Panc1 (cell line): ENCODE measurements at regions not wholly inside any gene's neighbourhood (a gene's known extent, or its start where the extent isn't known, plus 50 kb on each side); places are given as distances from the start of the nearest gene placed in this dataset.

Experiments used
- ATAC-seq: fragments of 200-7000 bp; cut with Tn5 transposase; 2 replicates; pipeline ENCODE4 v1.9.1; 2020; ENCODE audit warnings: mild to moderate bottlenecking, moderate library complexity
- BruUV-seq: library from RNA; stranded (reverse); fragments of 400-500 nt; replicated peaks from 2 replicates; lab custom pipeline; 2021; lab: Mats Ljungman, UMichigan
- CTCF ChIA-PET: fragments of 300-600 bp; sonication (Branson Sonifier 250); formaldehyde crosslinking; loops from one replicate; lab custom pipeline; 2022; ENCODE audit warnings: antibody characterized with exemption; lab: Charles Lee
- POLR2A ChIA-PET: fragments of 300-600 bp; sonication (Branson Sonifier 250); formaldehyde crosslinking; loops from one replicate; lab custom pipeline; 2022; ENCODE audit warnings: antibody characterized with exemption; lab: Charles Lee
- DNase-seq: peaks from one replicate; pipeline ENCODE4 v3.0.0-alpha.2; 2010; ENCODE audit warnings: low read depth, low spot score
- H3K27ac ChIP-seq: 2 replicates; pipeline ENCODE4 v1.5.1; 2011; ENCODE audit warnings: mild to moderate bottlenecking, low read length, inconsistent platforms
- H3K27me3 ChIP-seq: fragments of 200-500 bp; sonication (Bioruptor generic); 2 replicates; pipeline ENCODE4 v1.6.0; 2014; ENCODE audit warnings: low read length, inconsistent platforms; ENCODE audit not compliant: control insufficient read depth, insufficient read depth
- H3K36me3 ChIP-seq: fragments of 200-500 bp; sonication (Bioruptor generic); 2 replicates; pipeline ENCODE4 v1.5.1; 2014; ENCODE audit warnings: inconsistent platforms, mild to moderate bottlenecking, low read length, moderate library complexity; ENCODE audit not compliant: control insufficient read depth, insufficient read depth
- H3K4me1 ChIP-seq: 2 replicates; pipeline ENCODE4 v1.5.1; 2011; ENCODE audit warnings: inconsistent platforms, mild to moderate bottlenecking, low read length, moderate library complexity; ENCODE audit not compliant: control insufficient read depth, insufficient read depth
- H3K4me3 ChIP-seq, 2 experiments: 2 replicates each; pipeline ENCODE4 v1.5.1; 2011 to 2012; ENCODE audit warnings: low read depth in 2 of 2, low read length in 2 of 2, mild to moderate bottlenecking in 2 of 2, inconsistent platforms in 1 of 2, moderate library complexity in 1 of 2
- H3K9me3 ChIP-seq: fragments of 200-500 bp; sonication (Bioruptor generic); 2 replicates; pipeline ENCODE4 v1.5.1; 2014; ENCODE audit warnings: low read depth, mild to moderate bottlenecking, inconsistent platforms, low read length, moderate library complexity; ENCODE audit not compliant: control insufficient read depth, insufficient read depth
- CTCF ChIP-seq: fragments of 450-650 bp; IDR thresholded peaks from 2 replicates; pipeline ENCODE4 v1.5.1; 2017; ENCODE audit warnings: mild to moderate bottlenecking
- POLR2AphosphoS5 ChIP-seq: IDR thresholded peaks from 2 replicates; pipeline ENCODE4 v1.6.1; 2012; ENCODE audit warnings: mild to moderate bottlenecking, low read depth, low read length, moderate library complexity
- REST ChIP-seq, 2 experiments: IDR thresholded peaks; 2 replicates each; pipeline ENCODE4 v1.6.1; 2011 to 2012; ENCODE audit warnings: low read depth in 2 of 2, control low read depth in 1 of 2, low read length in 1 of 2, mild to moderate bottlenecking in 1 of 2, moderate library complexity in 1 of 2; ENCODE audit not compliant: insufficient read depth in 1 of 2
- SIN3A ChIP-seq: IDR thresholded peaks from 2 replicates; pipeline ENCODE4 v1.6.1; 2012; ENCODE audit warnings: low read depth, mild to moderate bottlenecking, low read length, moderate library complexity, borderline replicate concordance; ENCODE audit not compliant: insufficient read depth
- TCF7L2 ChIP-seq: IDR thresholded peaks from 2 replicates; pipeline ENCODE4 v1.6.1; 2011; ENCODE audit warnings: mild to moderate bottlenecking, low read depth, low read length, inconsistent platforms
- in situ Hi-C: cut with HindIII; loops from 2 replicates; pipeline ENCODE4 v1.10.0; 2016; ENCODE audit warnings: low sequenced_read_pairs, low pct_unique_long_range_greater_than_20kb
- intact Hi-C: fragments of 100-400 bp; cut with micrococcal nuclease; formaldehyde crosslinking; loops from one replicate; pipeline ENCODE4 v1.10.0; 2022; ENCODE audit not compliant: unreplicated experiment

DNA sequence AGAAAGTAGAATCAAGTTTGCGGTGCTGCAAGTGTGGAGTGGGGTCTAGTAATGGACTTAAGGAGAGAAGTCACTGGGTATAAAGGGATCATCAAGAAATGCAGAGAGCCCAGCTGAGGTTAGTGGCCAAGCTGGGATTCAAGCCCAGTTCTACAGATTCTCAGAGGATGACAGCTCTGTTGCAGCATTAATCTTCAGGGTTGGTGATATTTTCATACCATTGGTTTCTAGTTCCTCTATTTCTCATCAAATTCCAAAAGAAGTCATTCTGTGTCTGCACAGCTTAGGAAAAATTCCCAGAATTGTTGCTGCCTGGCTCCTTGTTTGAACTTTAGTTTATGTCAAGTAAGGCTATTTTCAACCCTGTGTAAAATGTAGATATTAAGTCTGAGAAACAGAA is 169.5 kb upstream of the NTF3 start:
- CTCF ChIA-PET: no interaction called here
- in situ Hi-C loops: no loop called here

DNA sequence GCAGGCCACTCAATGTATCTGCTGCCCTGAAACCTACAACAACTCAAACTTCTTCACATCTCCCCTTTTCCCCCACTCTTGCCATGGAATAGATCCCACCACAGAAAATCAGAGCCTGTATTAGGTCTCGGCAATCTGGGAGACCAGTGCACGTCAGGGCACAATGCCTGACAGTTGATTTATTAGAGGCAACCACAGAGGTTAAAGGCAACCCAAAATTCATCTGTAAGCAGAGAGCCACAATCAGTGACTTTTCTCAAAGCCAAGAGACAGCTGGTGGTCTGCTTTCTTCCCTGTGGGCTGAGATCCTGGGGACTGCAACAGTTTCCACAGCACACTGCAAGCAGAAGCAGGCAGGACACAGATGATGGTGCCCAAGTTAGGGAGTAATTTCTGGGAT is 169.0 kb upstream of the NTF3 start:
- BruUV-seq: no TSS peak
- POLR2A ChIA-PET: no interaction called here
- CTCF ChIA-PET: no interaction called here
- in situ Hi-C loops (no loop called here), intact Hi-C loops (no loop called here)
- TF ChIP-seq SIN3A (no peak), TCF7L2 (no peak)
- no peaks in the 10 kb centered on the region for H3K9me3 ChIP-seq
- H3K36me3 ChIP-seq: no peaks in the 10 kb centered on the region
- H3K4me1 ChIP-seq: no peaks in the 10 kb centered on the region
- H3K27ac ChIP-seq: no peak overlapping the region
- ATAC-seq: no peak
- H3K4me3 ChIP-seq: no peak overlapping the region
- no peaks in the 10 kb centered on the region for H3K27me3 ChIP-seq
- no peak for DNase-seq

More for the DNA sequence above, 169.5 kb upstream of the NTF3 start:
- no peaks in the 10 kb centered on the region for H3K27me3 ChIP-seq
- TF ChIP-seq REST (IDR thresholded peaks at IDR 0.05; ENCODE audit: insufficient read depth in 1 of 2, low read depth in 2 of 2, low read length in 1 of 2): no peak
- no peak for TF ChIP-seq SIN3A
- TF ChIP-seq TCF7L2: no peak
- no peak for TF ChIP-seq CTCF
- TF ChIP-seq POLR2AphosphoS5: no peak
- no peaks in the 10 kb centered on the region for H3K4me1 ChIP-seq
- ATAC-seq (no peak), DNase-seq (no peak)
- no TSS peak for BruUV-seq
- H3K36me3 ChIP-seq: no peaks in the 10 kb centered on the region
- H3K4me3 ChIP-seq: no peak overlapping the region
- POLR2A ChIA-PET: no interaction called here
- H3K27ac ChIP-seq: no peak overlapping the region
- intact Hi-C loops: no loop called here
- no peaks in the 10 kb centered on the region for H3K9me3 ChIP-seq

DNA sequence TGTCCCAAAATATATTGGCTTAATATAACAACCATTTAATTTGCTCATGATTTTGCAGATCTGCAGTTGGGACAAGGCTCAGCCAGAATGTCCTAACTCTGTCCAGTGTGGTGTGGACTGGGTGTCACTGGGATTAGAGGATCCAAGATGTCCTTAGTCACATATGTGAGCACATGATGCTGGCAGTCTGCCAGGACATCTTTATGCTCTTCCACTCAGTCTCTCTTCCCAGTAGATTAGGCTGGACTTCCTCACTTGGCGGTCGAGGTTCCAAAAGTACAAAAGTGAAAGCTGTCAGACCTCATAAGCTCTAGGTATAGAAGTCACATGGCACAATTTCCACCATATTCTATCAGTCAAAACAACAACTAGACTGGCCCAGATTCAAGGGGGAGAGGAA is 167.9 kb upstream of the NTF3 start:
- CTCF ChIA-PET: no interaction called here

More for the DNA sequence above, 167.9 kb upstream of the NTF3 start:
- no peaks in the 10 kb centered on the region for H3K27me3 ChIP-seq
- POLR2A ChIA-PET: no interaction called here
- in situ Hi-C loops (no loop called here), intact Hi-C loops (no loop called here)
- TF ChIP-seq CTCF (no peak), POLR2AphosphoS5 (no peak), REST (IDR thresholded peaks at IDR 0.05; ENCODE audit: insufficient read depth in 1 of 2, low read depth in 2 of 2, low read length in 1 of 2) (no peak), SIN3A (no peak), TCF7L2 (no peak)
- no TSS peak for BruUV-seq
- no peaks in the 10 kb centered on the region for H3K4me1 ChIP-seq
- no peaks in the 10 kb centered on the region for H3K36me3 ChIP-seq
- no peak overlapping the region for H3K4me3 ChIP-seq
- DNase-seq (no peak), ATAC-seq (no peak)
- H3K9me3 ChIP-seq: no peaks in the 10 kb centered on the region
- no peak overlapping the region for H3K27ac ChIP-seq
